AG10803 (cell line): ENCODE measurements at regions not wholly inside any gene's neighbourhood (a gene's known extent, or its start where the extent isn't known, plus 50 kb on each side); places are given as distances from the start of the nearest gene placed in this dataset.

Source experiments
- DNase-seq: peaks from one replicate; pipeline ENCODE4 v3.0.0; 2010; ENCODE audit warnings: low read depth
- H3K4me3 ChIP-seq: 2 replicates; pipeline ENCODE4 v1.5.1; 2011; ENCODE audit warnings: mild to moderate bottlenecking, low read length, control low read depth
- CTCF ChIP-seq: conservative IDR thresholded peaks from 2 replicates; pipeline ENCODE4 v1.5.1; 2011; ENCODE audit warnings: mild to moderate bottlenecking, low read length, control low read depth, inconsistent platforms

GRCh38 chr5:153014194-153014593 lies 476.3 kb upstream of the GRIA1 start:
- no peak for TF ChIP-seq CTCF
- no peak for DNase-seq

GRCh38 chr5:153018121-153018520 lies 472.3 kb upstream of the GRIA1 start:
- H3K4me3 ChIP-seq, result no peak overlapping the region
- TF ChIP-seq CTCF, result no peak
- no peak for DNase-seq

More at GRCh38 chr5:153014194-153014593, 476.3 kb upstream of the GRIA1 start:
- H3K4me3 ChIP-seq, result no peak overlapping the region

GRCh38 chr5:153030755-153031725 lies 459.4 kb upstream of the GRIA1 start:
- no peak overlapping the region for H3K4me3 ChIP-seq
- TF ChIP-seq CTCF, result no peak
- no peak for DNase-seq

GRCh38 chr5:153039501-153039900 lies 451.0 kb upstream of the GRIA1 start:
- no peak for DNase-seq
- no peak overlapping the region for H3K4me3 ChIP-seq
- no peak for TF ChIP-seq CTCF

- no peak for TF ChIP-seq CTCF
- H3K4me3 ChIP-seq, result no peak overlapping the region
- DNase-seq, result peak; percentile 24
Measured at GRCh38 chr5:153043886-153044285, 446.6 kb upstream of the GRIA1 start.

GRCh38 chr5:153050496-153051179 lies 439.8 kb upstream of the GRIA1 start:
- TF ChIP-seq CTCF, result no peak

More at GRCh38 chr5:153050496-153051179, 439.8 kb upstream of the GRIA1 start:
- H3K4me3 ChIP-seq, result no peak overlapping the region
- DNase-seq, result no peak
